IMR-90 (cell line): ENCODE measurements at regions not wholly inside any gene's neighbourhood (a gene's known extent, or its start where the extent isn't known, plus 50 kb on each side); places are given as distances from the start of the nearest gene placed in this dataset.

Experiments
- ATAC-seq: fragments of 200-7000 bp; cut with Tn5 transposase; 2 replicates; pipeline ENCODE4 v1.9.1; 2020; ENCODE audit warnings: low read depth, mild to moderate bottlenecking, moderate library complexity
- BruUV-seq: library from RNA; stranded (reverse); fragments of 400-500 nt; replicated peaks from 2 replicates; lab custom pipeline; 2021; lab: Mats Ljungman, UMichigan
- CTCF ChIA-PET: fragments of 300-600 bp; formaldehyde crosslinking; extraction: SDS; loops from one replicate; lab custom pipeline; 2021; ENCODE audit warnings: antibody characterized with exemption; lab: Yijun Ruan, JAX
- POLR2A ChIA-PET: fragments of 300-600 bp; sonication (Branson Sonifier 250); formaldehyde crosslinking; loops from one replicate; lab custom pipeline; 2022; ENCODE audit warnings: antibody characterized with exemption; ENCODE audit not compliant: unreplicated experiment; lab: Charles Lee
- DNase-seq: peaks from one replicate; pipeline ENCODE4 v3.0.0; 2013
- H2AFZ ChIP-seq: replicated peaks from 2 replicates; pipeline ENCODE3; 2013; ENCODE audit warnings: low read length, mild to moderate bottlenecking; ENCODE audit not compliant: poor library complexity
- H2AK5ac ChIP-seq: 2 replicates; pipeline ENCODE4 v1.6.1; 2013; ENCODE audit warnings: low read depth, low read length, inconsistent platforms
- H2AK9ac ChIP-seq: replicated peaks from 2 replicates; pipeline ENCODE3; 2013; ENCODE audit warnings: mild to moderate bottlenecking, low read depth, low read length, moderate library complexity; ENCODE audit not compliant: poor library complexity
- H2BK120ac ChIP-seq: 2 replicates; pipeline ENCODE4 v1.6.1; 2013; ENCODE audit warnings: low read depth, low read length, inconsistent platforms
- H2BK15ac ChIP-seq: 3 replicates; pipeline ENCODE4 v1.6.1; 2013; ENCODE audit warnings: low read depth, low read length, inconsistent platforms
- H2BK20ac ChIP-seq: 2 replicates; pipeline ENCODE4 v1.6.1; 2013; ENCODE audit warnings: low read depth, mild to moderate bottlenecking, inconsistent platforms, low read length, moderate library complexity
- H2BK5ac ChIP-seq: 2 replicates; pipeline ENCODE4 v1.6.1; 2013; ENCODE audit warnings: mild to moderate bottlenecking, low read depth, low read length, inconsistent platforms; ENCODE audit not compliant: poor library complexity, severe bottlenecking
- H3K14ac ChIP-seq: replicated peaks from 2 replicates; pipeline ENCODE4 v1.6.1; 2013; ENCODE audit warnings: low read depth, low read length, inconsistent platforms
- H3K18ac ChIP-seq: 2 replicates; pipeline ENCODE4 v1.6.1; 2013; ENCODE audit warnings: low read depth, low read length, control low read depth
- H3K23ac ChIP-seq: 2 replicates; pipeline ENCODE4 v1.6.1; 2013; ENCODE audit warnings: low read depth, low read length, inconsistent platforms
- H3K27ac ChIP-seq: 2 replicates; pipeline ENCODE4 v1.5.1; 2013; ENCODE audit warnings: mild to moderate bottlenecking, control low read depth, low read length; ENCODE audit not compliant: insufficient read depth
- H3K27me3 ChIP-seq: 2 replicates; pipeline ENCODE4 v1.6.1; 2013; ENCODE audit warnings: low read length; ENCODE audit not compliant: control insufficient read depth, insufficient read depth
- H3K36me3 ChIP-seq: 2 replicates; pipeline ENCODE4 v1.6.1; 2013; ENCODE audit warnings: low read length, mixed read lengths; ENCODE audit not compliant: control insufficient read depth, insufficient read depth
- H3K4ac ChIP-seq: 2 replicates; pipeline ENCODE4 v1.6.1; 2013; ENCODE audit warnings: low read depth, low read length, inconsistent platforms
- H3K4me1 ChIP-seq: 2 replicates; pipeline ENCODE4 v1.6.1; 2013; ENCODE audit warnings: low read length, mixed read lengths; ENCODE audit not compliant: control insufficient read depth, insufficient read depth
- H3K4me2 ChIP-seq: 2 replicates; pipeline ENCODE4 v1.6.1; 2013; ENCODE audit warnings: low read depth, mild to moderate bottlenecking, control low read depth, low read length, moderate library complexity
- H3K4me3 ChIP-seq: 2 replicates; pipeline ENCODE4 v1.5.1; 2013; ENCODE audit warnings: low read depth, mild to moderate bottlenecking, control low read depth, low read length, moderate library complexity; ENCODE audit not compliant: insufficient read depth
- H3K56ac ChIP-seq: 2 replicates; pipeline ENCODE4 v1.6.1; 2013; ENCODE audit warnings: low read length, inconsistent platforms; ENCODE audit not compliant: insufficient read depth; ENCODE audit errors: extremely low read depth
- H3K79me1 ChIP-seq, 2 experiments: 2 replicates each; pipeline ENCODE4 v1.6.1; 2013; ENCODE audit warnings: low read length in 2 of 2, inconsistent platforms in 1 of 2, low read depth in 1 of 2
- H3K9ac ChIP-seq: 2 replicates; pipeline ENCODE4 v1.6.1; 2013; ENCODE audit warnings: low read depth, low read length, control low read depth
- H3K9me1 ChIP-seq: 2 replicates; pipeline ENCODE4 v1.6.1; 2013; ENCODE audit warnings: low read length, inconsistent platforms; ENCODE audit not compliant: insufficient read depth
- H3K9me3 ChIP-seq: 2 replicates; pipeline ENCODE4 v1.6.1; 2013; ENCODE audit warnings: low read length; ENCODE audit not compliant: control insufficient read depth, insufficient read depth
- H4K20me1 ChIP-seq: 2 replicates; pipeline ENCODE4 v1.6.1; 2013; ENCODE audit warnings: low read length, inconsistent platforms; ENCODE audit not compliant: insufficient read depth
- H4K5ac ChIP-seq: 2 replicates; pipeline ENCODE4 v1.6.1; 2013; ENCODE audit warnings: mild to moderate bottlenecking, low read depth, low read length, control low read depth
- H4K8ac ChIP-seq, 2 experiments: 2 replicates each; pipeline ENCODE4 v1.6.1; 2013; ENCODE audit warnings: low read depth in 2 of 2, low read length in 2 of 2, control low read depth in 1 of 2, inconsistent platforms in 1 of 2
- H4K91ac ChIP-seq: 2 replicates; pipeline ENCODE4 v1.6.1; 2013; ENCODE audit warnings: low read depth, low read length, inconsistent platforms; ENCODE audit not compliant: insufficient read depth
- BHLHE40 ChIP-seq: fragments of 150-350 bp; IDR thresholded peaks from 2 replicates; pipeline ENCODE4 v1.6.1; 2016; ENCODE audit warnings: mild to moderate bottlenecking, low read depth, low read length
- MAFK ChIP-seq: IDR thresholded peaks from 2 replicates; pipeline ENCODE4 v1.6.1; 2012; ENCODE audit warnings: low read depth, low read length, improper control_type of control experiment
- MAZ ChIP-seq: IDR thresholded peaks from 2 replicates; pipeline ENCODE4 v1.6.1; 2012; ENCODE audit warnings: low read depth, mild to moderate bottlenecking, low read length, improper control_type of control experiment, moderate library complexity, borderline replicate concordance
- MXI1 ChIP-seq: IDR thresholded peaks from 2 replicates; pipeline ENCODE4 v1.6.1; 2012; ENCODE audit warnings: low read depth, mild to moderate bottlenecking, low read length, moderate library complexity, borderline replicate concordance
- RCOR1 ChIP-seq: IDR thresholded peaks from 2 replicates; pipeline ENCODE4 v1.6.1; 2012; ENCODE audit warnings: mild to moderate bottlenecking, low read length, improper control_type of control experiment; ENCODE audit not compliant: insufficient replicate concordance
- RFX5 ChIP-seq: IDR thresholded peaks from 2 replicates; pipeline ENCODE4 v1.8.0; 2012; ENCODE audit warnings: low read depth, mild to moderate bottlenecking, low read length, moderate library complexity
- SMC3 ChIP-seq: fragments of 150-350 bp; IDR thresholded peaks from 2 replicates; pipeline ENCODE4 v1.6.1; 2016; ENCODE audit warnings: low read depth, mild to moderate bottlenecking, antibody characterized with exemption, low read length, moderate library complexity
- WGBS, 2 experiments: methylation state at CpG; one replicate each; pipeline versions ENCODE4 v1.1.5 to v1.1.7; 2013; ENCODE audit warnings: missing lambda C conversion rate in 2 of 2; ENCODE audit not compliant: insufficient read length in 1 of 2; ENCODE audit errors: extremely low coverage in 2 of 2; 5-methylcytosine and 5-hydroxymethylcytosine counted together
- dilution Hi-C: fragments of 300-500 bp; cut with HindIII; formaldehyde crosslinking; loops from one replicate; pipeline ENCODE4 v1.14.3; 2018; ENCODE audit warnings: low sequenced_read_pairs; ENCODE audit not compliant: unreplicated experiment
- in situ Hi-C: fragments of 300-500 bp; cut with MboI; formaldehyde crosslinking; loops from 3 replicates; pipeline ENCODE4 v1.14.3; 2019; ENCODE audit warnings: low sequenced_read_pairs, inconsistent platforms, mixed read lengths
- intact Hi-C: fragments of 100-400 bp; cut with micrococcal nuclease; formaldehyde crosslinking; loops from 2 replicates; pipeline ENCODE4 v1.10.0; 2022
- TF ChIP-seq, protein P1 (sequence below): conservative IDR thresholded peaks from 2 replicates; pipeline ENCODE4 v1.5.1; 2012; ENCODE audit warnings: mild to moderate bottlenecking, low read depth, low read length, improper control_type of control experiment

GRCh38 chr4:58050439-58050838 is 940.3 kb upstream of the IGFBP7 start:
- H3K9me3 ChIP-seq, result 0 out of 2 replicates have a peak, but pooled peaks cover 4% of the 10 kb centered on the region
- H3K79me1 ChIP-seq, result no peaks in the 10 kb centered on the region
- no peak overlapping the region for H2BK120ac ChIP-seq
- in situ Hi-C loops, result no loop called here
- H4K91ac ChIP-seq, result no peak overlapping the region
- no peak overlapping the region for H2BK20ac ChIP-seq
- no peaks in the 10 kb centered on the region for H3K36me3 ChIP-seq
- dilution Hi-C loops, result no loop called here
- no peak for ATAC-seq
- no peak overlapping the region for H3K56ac ChIP-seq
- H3K27me3 ChIP-seq, result no peaks in the 10 kb centered on the region
- no peak overlapping the region for H2BK5ac ChIP-seq
- no peak overlapping the region for H3K23ac ChIP-seq
- no peak overlapping the region for H2BK15ac ChIP-seq
- DNase-seq, result no peak
- H3K27ac ChIP-seq, result no peak overlapping the region
- no peak overlapping the region for H3K4me3 ChIP-seq
- H2AK9ac ChIP-seq, result no peak overlapping the region
- no peak overlapping the region for H3K4me2 ChIP-seq
- no peak overlapping the region for H4K8ac ChIP-seq
- no peaks in the 10 kb centered on the region for H3K9me1 ChIP-seq
- no peaks in the 10 kb centered on the region for H3K4me1 ChIP-seq
- no peaks in the 10 kb centered on the region for H4K20me1 ChIP-seq
- no CpG with 5 or more reads among the region's 4 CpGs for WGBS, 2 experiments
- ChIA-PET POLR2A (no interaction called here), CTCF (no interaction called here)
- intact Hi-C loops, result no loop called here
- no peak overlapping the region for H3K4ac ChIP-seq
- no peak overlapping the region for H2AK5ac ChIP-seq
- H3K9ac ChIP-seq, result no peak overlapping the region
- H2AFZ ChIP-seq, result no peak overlapping the region
- no TSS peak for BruUV-seq
- no peak overlapping the region for H3K18ac ChIP-seq
- no peak overlapping the region for H4K5ac ChIP-seq
- no peak overlapping the region for H3K14ac ChIP-seq
- TF ChIP-seq SMC3 (no peak), MXI1 (no peak), RFX5 (no peak), MAZ (no peak), RCOR1 (no peak), MAFK (no peak), BHLHE40 (no peak)
- TF ChIP-seq, protein P1, sequence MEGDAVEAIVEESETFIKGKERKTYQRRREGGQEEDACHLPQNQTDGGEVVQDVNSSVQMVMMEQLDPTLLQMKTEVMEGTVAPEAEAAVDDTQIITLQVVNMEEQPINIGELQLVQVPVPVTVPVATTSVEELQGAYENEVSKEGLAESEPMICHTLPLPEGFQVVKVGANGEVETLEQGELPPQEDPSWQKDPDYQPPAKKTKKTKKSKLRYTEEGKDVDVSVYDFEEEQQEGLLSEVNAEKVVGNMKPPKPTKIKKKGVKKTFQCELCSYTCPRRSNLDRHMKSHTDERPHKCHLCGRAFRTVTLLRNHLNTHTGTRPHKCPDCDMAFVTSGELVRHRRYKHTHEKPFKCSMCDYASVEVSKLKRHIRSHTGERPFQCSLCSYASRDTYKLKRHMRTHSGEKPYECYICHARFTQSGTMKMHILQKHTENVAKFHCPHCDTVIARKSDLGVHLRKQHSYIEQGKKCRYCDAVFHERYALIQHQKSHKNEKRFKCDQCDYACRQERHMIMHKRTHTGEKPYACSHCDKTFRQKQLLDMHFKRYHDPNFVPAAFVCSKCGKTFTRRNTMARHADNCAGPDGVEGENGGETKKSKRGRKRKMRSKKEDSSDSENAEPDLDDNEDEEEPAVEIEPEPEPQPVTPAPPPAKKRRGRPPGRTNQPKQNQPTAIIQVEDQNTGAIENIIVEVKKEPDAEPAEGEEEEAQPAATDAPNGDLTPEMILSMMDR, result no peak
